ENCODE measurements at regions not wholly inside any gene's neighbourhood (a gene's known extent, or its start where the extent isn't known, plus 50 kb on each side); places are given as distances from the start of the nearest gene placed in this dataset.
"Not testable (repeated sequence)": the region's sequence is repeated elsewhere in the genome, so short reads cannot be mapped to it uniquely, and the experiment has no call there.

GRCh38 chr3:25849641-25850385, 59.9 kb downstream of the OXSM start:
- TF ChIP-seq CSRNP3 (CRISPR knock-in tag; IDR thresholded peaks at IDR 0.05) (no peak), PATZ1 (CRISPR knock-in tag; IDR thresholded peaks at IDR 0.05; ENCODE audit: borderline replicate concordance) (no peak), CSDC2 (CRISPR knock-in tag; IDR thresholded peaks at IDR 0.05) (no peak), TSHZ2 (CRISPR knock-in tag; IDR thresholded peaks at IDR 0.05) (no peak), BACH2 (CRISPR knock-in tag; IDR thresholded peaks at IDR 0.05; ENCODE audit: borderline replicate concordance) (no peak), CREB5 (CRISPR knock-in tag; IDR thresholded peaks at IDR 0.05; ENCODE audit: low read depth) (no peak), SNAI2 (CRISPR knock-in tag; IDR thresholded peaks at IDR 0.05) (no peak), ZNF565 (CRISPR knock-in tag; conservative IDR thresholded peaks at IDR 0.05; ENCODE audit: low read depth) (no peak), PPARA (CRISPR knock-in tag; IDR thresholded peaks at IDR 0.05; ENCODE audit: borderline replicate concordance) (no peak), OSR1 (CRISPR knock-in tag; IDR thresholded peaks at IDR 0.05) (no peak), ESRRG (CRISPR knock-in tag; IDR thresholded peaks at IDR 0.05) (no peak), ARNTL (CRISPR knock-in tag; IDR thresholded peaks at IDR 0.05; ENCODE audit: borderline replicate concordance, low read depth) (no peak), ZNF70 (CRISPR knock-in tag; IDR thresholded peaks at IDR 0.05) (no peak), TCF4 (CRISPR knock-in tag; IDR thresholded peaks at IDR 0.05; ENCODE audit: borderline replicate concordance) (no peak), GLIS3 (CRISPR knock-in tag; IDR thresholded peaks at IDR 0.05) (no peak), ZFP30 (CRISPR knock-in tag; IDR thresholded peaks at IDR 0.05) (no peak), ZNF8 (CRISPR knock-in tag; IDR thresholded peaks at IDR 0.05) (no peak), RARB (CRISPR knock-in tag; IDR thresholded peaks at IDR 0.05) (no peak)
- ATAC-seq, result no peak

GRCh38 chr3:25851693-25852259, 61.9 kb downstream of the OXSM start:
- ATAC-seq, result not testable (repeated sequence)

GRCh38 chr3:25854214-25854613, 64.3 kb downstream of the OXSM start:
- TF ChIP-seq ISL1 (CRISPR knock-in tag; IDR thresholded peaks at IDR 0.05) (peak; percentile 80), ZFP3 (CRISPR knock-in tag; IDR thresholded peaks at IDR 0.05) (no peak)
- ATAC-seq, result peak; percentile 89

GRCh38 chr3:25854635-25855034, 64.7 kb downstream of the OXSM start:
- TF ChIP-seq ZFP30 (CRISPR knock-in tag; IDR thresholded peaks at IDR 0.05) (no peak), CSDC2 (CRISPR knock-in tag; IDR thresholded peaks at IDR 0.05) (no peak)
- ATAC-seq, result peak; percentile 83

Measured in SK-N-SH treated with all-trans-retinoic acid at 6 μM for 48 hours (cell line).